Ramos (cell line): ENCODE measurements at regions not wholly inside any gene's neighbourhood (a gene's known extent, or its start where the extent isn't known, plus 50 kb on each side); places are given as distances from the start of the nearest gene placed in this dataset.
"Not testable (repeated sequence)": the region's sequence is repeated elsewhere in the genome, so short reads cannot be mapped to it uniquely, and the experiment has no call there.

Experiments used
- in situ Hi-C: fragments of 300-500 bp; cut with MboI; formaldehyde crosslinking; loops from one replicate; pipeline ENCODE4 v1.14.3; 2022; ENCODE audit warnings: low sequenced_read_pairs; ENCODE audit not compliant: unreplicated experiment

GRCh38 chr9:117932585-117932984 lies 228.4 kb downstream of the TLR4 start:
- in situ Hi-C loops, result no loop called here

GRCh38 chr9:117936185-117937130 lies 232.3 kb downstream of the TLR4 start:
- in situ Hi-C loops, result no loop called here

GRCh38 chr9:117938086-117938485 lies 233.9 kb downstream of the TLR4 start:
- in situ Hi-C loops, result no loop called here

GRCh38 chr9:117938896-117939295 lies 234.7 kb downstream of the TLR4 start:
- in situ Hi-C loops, result no loop called here

GRCh38 chr9:117944750-117945149 lies 240.5 kb downstream of the TLR4 start:
- in situ Hi-C loops, result not testable (repeated sequence)

GRCh38 chr9:117945286-117945685 lies 241.1 kb downstream of the TLR4 start:
- in situ Hi-C loops, result no loop called here

- in situ Hi-C loops, result no loop called here
Measured at GRCh38 chr9:117951127-117951526, 246.9 kb downstream of the TLR4 start.

GRCh38 chr9:117952581-117952980 lies 248.4 kb downstream of the TLR4 start:
- in situ Hi-C loops, result no loop called here

- in situ Hi-C loops, result no loop called here
Measured at GRCh38 chr9:117957267-117957666, 253.1 kb downstream of the TLR4 start.

- in situ Hi-C loops, result no loop called here
Measured at GRCh38 chr9:117958726-117959125, 254.5 kb downstream of the TLR4 start.

GRCh38 chr9:117963493-117964090 lies 259.4 kb downstream of the TLR4 start:
- in situ Hi-C loops, result no loop called here

GRCh38 chr9:117970276-117971050 lies 266.3 kb downstream of the TLR4 start:
- in situ Hi-C loops, result no loop called here

- in situ Hi-C loops, result no loop called here
Measured at GRCh38 chr9:117974108-117974507, 269.9 kb downstream of the TLR4 start.

GRCh38 chr9:117979914-117980313 lies 275.7 kb downstream of the TLR4 start:
- in situ Hi-C loops, result no loop called here

GRCh38 chr9:117987945-117988344 lies 283.7 kb downstream of the TLR4 start:
- in situ Hi-C loops, result no loop called here

GRCh38 chr9:117992006-117992405 lies 287.8 kb downstream of the TLR4 start:
- in situ Hi-C loops, result no loop called here

GRCh38 chr9:118000581-118000980 lies 296.4 kb downstream of the TLR4 start:
- in situ Hi-C loops, result no loop called here

GRCh38 chr9:118003240-118003639 lies 299.0 kb downstream of the TLR4 start:
- in situ Hi-C loops, result no loop called here

- in situ Hi-C loops, result no loop called here
Measured at GRCh38 chr9:118008246-118008645, 304.0 kb downstream of the TLR4 start.

GRCh38 chr9:118009614-118010013 lies 305.4 kb downstream of the TLR4 start:
- in situ Hi-C loops, result no loop called here

- in situ Hi-C loops, result no loop called here
Measured at GRCh38 chr9:118017607-118018122, 313.5 kb downstream of the TLR4 start.
